CD14-positive monocyte (primary cell): ENCODE measurements at regions not wholly inside any gene's neighbourhood (a gene's known extent, or its start where the extent isn't known, plus 50 kb on each side); places are given as distances from the start of the nearest gene placed in this dataset.

Experiments used
- DNase-seq, 3 donors: peaks; one replicate each; pipeline ENCODE4 v3.0.0-alpha.2; 2011 to 2022
- H2AFZ ChIP-seq: 2 replicates; pipeline ENCODE4 v1.6.0; 2012; ENCODE audit warnings: mild to moderate bottlenecking, low read depth, low read length, inconsistent platforms; ENCODE audit not compliant: insufficient read depth, poor library complexity, severe bottlenecking
- H3K27ac ChIP-seq, 2 donors: 1 replicate in 1 of 2; 2 replicates in 1 of 2; pipeline ENCODE4 v1.5.1; 2012 to 2013; ENCODE audit warnings: low read length in 2 of 2, control low read depth in 1 of 2, inconsistent platforms in 1 of 2, low read depth in 1 of 2, mild to moderate bottlenecking in 1 of 2
- H3K27me3 ChIP-seq, 2 donors: one replicate each; pipeline versions ENCODE4 v1.6.0 to v1.6.1; 2011 to 2013; ENCODE audit warnings: low read length in 2 of 2; ENCODE audit not compliant: control insufficient read depth in 2 of 2, insufficient read depth in 2 of 2
- H3K36me3 ChIP-seq, 2 donors: replicated peaks in 1 of 2; 1 replicate in 1 of 2; 2 replicates in 1 of 2; pipeline versions ENCODE4 v1.5.1 to v1.6.1; 2012 to 2013; ENCODE audit warnings: low read length in 2 of 2, control low read depth in 1 of 2, inconsistent platforms in 1 of 2, mild to moderate bottlenecking in 1 of 2; ENCODE audit not compliant: insufficient read depth in 2 of 2, control insufficient read depth in 1 of 2
- H3K4me1 ChIP-seq, 2 donors: 1 replicate in 1 of 2; 2 replicates in 1 of 2; pipeline versions ENCODE4 v1.5.1 to v1.6.1; 2012 to 2013; ENCODE audit warnings: low read length in 2 of 2, control low read depth in 1 of 2, inconsistent platforms in 1 of 2, mild to moderate bottlenecking in 1 of 2, moderate library complexity in 1 of 2; ENCODE audit not compliant: insufficient read depth in 2 of 2, control insufficient read depth in 1 of 2
- H3K4me2 ChIP-seq: replicated peaks from 2 replicates; pipeline ENCODE3; 2012; ENCODE audit warnings: low read length, moderate library complexity, mild to moderate bottlenecking; ENCODE audit not compliant: poor library complexity, severe bottlenecking; ENCODE audit errors: extremely low read depth
- H3K4me3 ChIP-seq, 3 experiments: fragments of 200-600 bp in 1 of 3; sonication (generic) in 1 of 3; replicated peaks in 1 of 3; 1 replicate in 2 of 3; 2 replicates in 1 of 3; pipeline ENCODE4 v1.5.1; 2011 to 2013; ENCODE audit warnings: low read length in 3 of 3, mild to moderate bottlenecking in 3 of 3, control low read depth in 2 of 3, low read depth in 2 of 3, inconsistent platforms in 1 of 3, moderate library complexity in 1 of 3
- H3K79me2 ChIP-seq: 2 replicates; pipeline ENCODE4 v1.6.0; 2012; ENCODE audit warnings: mild to moderate bottlenecking, control low read depth, inconsistent platforms, low read length, moderate library complexity; ENCODE audit not compliant: insufficient read depth
- H3K9ac ChIP-seq: 2 replicates; pipeline ENCODE4 v1.6.0; 2017; ENCODE audit warnings: low read length, mild to moderate bottlenecking; ENCODE audit not compliant: insufficient read depth, poor library complexity, severe bottlenecking
- H3K9me3 ChIP-seq, 2 donors: replicated peaks in 1 of 2; 1 replicate in 1 of 2; 2 replicates in 1 of 2; pipeline versions ENCODE4 v1.5.1 to v1.6.1; 2012 to 2013; ENCODE audit warnings: low read length in 2 of 2, control low read depth in 1 of 2; ENCODE audit not compliant: control insufficient read depth in 1 of 2, insufficient read depth in 1 of 2
- H4K20me1 ChIP-seq: 2 replicates; pipeline ENCODE4 v1.6.0; 2012; ENCODE audit warnings: mild to moderate bottlenecking, low read length, control low read depth, moderate library complexity; ENCODE audit not compliant: insufficient read depth
- H3K27ac Mint-ChIP-seq, 7 donors: one replicate each; pipeline ENCODE4 v1.8.0; 2020; ENCODE audit warnings: mild to moderate bottlenecking in 7 of 7, mixed read lengths in 7 of 7, moderate library complexity in 6 of 7, inconsistent platforms in 2 of 7
- H3K27me3 Mint-ChIP-seq, 3 donors: one replicate each; pipeline ENCODE4 v1.8.0; 2021 to 2022; ENCODE audit warnings: low read depth in 3 of 3, mild to moderate bottlenecking in 3 of 3, mixed read lengths in 3 of 3, moderate library complexity in 3 of 3, inconsistent platforms in 1 of 3
- H3K36me3 Mint-ChIP-seq, 2 donors: one replicate each; pipeline ENCODE4 v1.8.0; 2020; ENCODE audit warnings: mixed read lengths in 2 of 2, inconsistent platforms in 1 of 2, mild to moderate bottlenecking in 1 of 2
- H3K4me1 Mint-ChIP-seq: one replicate; pipeline ENCODE4 v1.8.0; 2020; ENCODE audit warnings: mild to moderate bottlenecking, mixed read lengths
- H3K4me3 Mint-ChIP-seq, 2 donors: one replicate each; pipeline ENCODE4 v1.8.0; 2020; ENCODE audit warnings: mild to moderate bottlenecking in 2 of 2, mixed read lengths in 2 of 2, moderate library complexity in 1 of 2
- H3K9me3 Mint-ChIP-seq, 7 donors: one replicate each; pipeline ENCODE4 v1.8.0; 2020 to 2022; ENCODE audit warnings: mixed read lengths in 7 of 7, mild to moderate bottlenecking in 6 of 7, moderate library complexity in 6 of 7, inconsistent platforms in 2 of 7
- CTCF ChIP-seq: fragments of 200-600 bp; IDR thresholded peaks from one replicate; pipeline ENCODE4 v1.8.0; 2022; ENCODE audit warnings: antibody characterized with exemption, mild to moderate bottlenecking
- WGBS: methylation state at CpG from one replicate; pipeline ENCODE4 v1.1.5; 2013; ENCODE audit warnings: missing lambda C conversion rate; ENCODE audit not compliant: insufficient coverage; 5-methylcytosine and 5-hydroxymethylcytosine counted together
- intact Hi-C, 2 donors: fragments of 100-400 bp; cut with micrococcal nuclease; formaldehyde crosslinking; loops; one replicate each; pipeline versions ENCODE4 v1.15.0 to v1.15.1; 2023

GRCh38 chr2:12918138-12918834 is 201.6 kb downstream of the TRIB2 start:
- no peaks in the 10 kb centered on the region for H3K9me3 Mint-ChIP-seq
- Histone ChIP-seq H4K20me1 (no peaks in the 10 kb centered on the region), H3K9ac (no peak overlapping the region), H3K4me1 (no peaks in the 10 kb centered on the region), H2AFZ (no peak overlapping the region), H3K27ac (no peak overlapping the region), H3K4me2 (no peak overlapping the region), H3K9me3 (no peaks in the 10 kb centered on the region), H3K36me3 (no peaks in the 10 kb centered on the region), H3K27me3 (peaks cover 0 to 2% of the 10 kb centered on the region in 2 donors), H3K4me3 (no peak overlapping the region), H3K79me2 (no peaks in the 10 kb centered on the region)
- no peak for TF ChIP-seq CTCF
- intact Hi-C loops: no loop called here
- no peak for DNase-seq
- H3K36me3 Mint-ChIP-seq: no peaks in the 10 kb centered on the region
- 100% methylated on average over 3 of the region's 7 CpGs for WGBS
- no peak overlapping the region for H3K27ac Mint-ChIP-seq
- H3K27me3 Mint-ChIP-seq: peaks cover 2 to 5% (median 4%) of the 10 kb centered on the region in 3 donors
- H3K4me3 Mint-ChIP-seq: no peak overlapping the region
- no peaks in the 10 kb centered on the region for H3K4me1 Mint-ChIP-seq

- Histone ChIP-seq H3K27me3 (peaks cover 0 to 2% of the 10 kb centered on the region in 2 donors), H3K79me2 (no peaks in the 10 kb centered on the region), H3K9me3 (no peaks in the 10 kb centered on the region), H3K4me2 (no peak overlapping the region), H3K9ac (no peak overlapping the region), H3K4me3 (no peak overlapping the region), H3K27ac (no peak overlapping the region), H2AFZ (no peak overlapping the region), H3K4me1 (no peaks in the 10 kb centered on the region), H3K36me3 (no peaks in the 10 kb centered on the region), H4K20me1 (no peaks in the 10 kb centered on the region)
- no peak overlapping the region for H3K4me3 Mint-ChIP-seq
- H3K27me3 Mint-ChIP-seq: peaks cover 2 to 4% (median 4%) of the 10 kb centered on the region in 3 donors
- intact Hi-C loops: no loop called here
- 82% methylated on average over 2 of the region's 7 CpGs for WGBS
- no peak for DNase-seq
- H3K4me1 Mint-ChIP-seq: no peaks in the 10 kb centered on the region
- no peaks in the 10 kb centered on the region for H3K9me3 Mint-ChIP-seq
- H3K27ac Mint-ChIP-seq: no peak overlapping the region
- H3K36me3 Mint-ChIP-seq: no peaks in the 10 kb centered on the region
- TF ChIP-seq CTCF: no peak
Observed at GRCh38 chr2:12918835-12919445, 202.2 kb downstream of the TRIB2 start.
